PC-9 (cell line): ENCODE measurements at regions not wholly inside any gene's neighbourhood (a gene's known extent, or its start where the extent isn't known, plus 50 kb on each side); places are given as distances from the start of the nearest gene placed in this dataset.

Experiments
- BruUV-seq: library from RNA; stranded (reverse); fragments of 400-500 nt; replicated peaks from 2 replicates; lab custom pipeline; 2021; lab: Mats Ljungman, UMichigan
- CTCF ChIA-PET: fragments of 300-600 bp; sonication (Branson Sonifier 250); formaldehyde crosslinking; loops from one replicate; lab custom pipeline; 2022; ENCODE audit warnings: antibody characterized with exemption; lab: Charles Lee
- POLR2A ChIA-PET: fragments of 300-600 bp; sonication (Branson Sonifier 250); formaldehyde crosslinking; loops from one replicate; lab custom pipeline; 2022; ENCODE audit warnings: antibody characterized with exemption; ENCODE audit not compliant: unreplicated experiment; lab: Charles Lee
- DNase-seq, 2 experiments: peaks; one replicate each; pipeline versions ENCODE4 v3.0.0 to v3.0.0-alpha.2; 2015 to 2022; ENCODE audit warnings: mixed read lengths in 1 of 2
- H2AFZ ChIP-seq: fragments of 200-600 bp; sonication (generic); 2 replicates; pipeline ENCODE4 v1.8.1; 2017; ENCODE audit warnings: antibody characterized with exemption
- H3F3A ChIP-seq: fragments of 200-600 bp; sonication (generic); 2 replicates; pipeline ENCODE4 v1.8.1; 2017; ENCODE audit warnings: antibody characterized with exemption, mild to moderate bottlenecking, low read depth; ENCODE audit not compliant: insufficient read depth
- H3K27ac ChIP-seq: fragments of 200-600 bp; sonication (generic); 2 replicates; pipeline ENCODE4 v1.6.1; 2016; ENCODE audit warnings: mixed run types
- H3K27me3 ChIP-seq: fragments of 200-600 bp; sonication (generic); 2 replicates; pipeline ENCODE4 v1.6.1; 2016; ENCODE audit warnings: low read depth, mixed run types; ENCODE audit not compliant: insufficient read depth
- H3K36me3 ChIP-seq: fragments of 200-600 bp; sonication (generic); 2 replicates; pipeline ENCODE4 v1.6.1; 2016; ENCODE audit warnings: low read depth, mixed run types
- H3K4me1 ChIP-seq: fragments of 200-600 bp; sonication (generic); replicated peaks from 2 replicates; pipeline ENCODE4 v1.6.1; 2016; ENCODE audit warnings: mixed run types; ENCODE audit not compliant: insufficient read depth
- H3K4me2 ChIP-seq: fragments of 200-600 bp; sonication (generic); 2 replicates; pipeline ENCODE4 v1.6.1; 2017; ENCODE audit warnings: mixed run types
- H3K4me3 ChIP-seq: fragments of 200-600 bp; sonication (generic); 2 replicates; pipeline ENCODE4 v1.6.1; 2016; ENCODE audit warnings: mixed run types
- H3K79me2 ChIP-seq: fragments of 200-600 bp; sonication (generic); 2 replicates; pipeline ENCODE4 v1.6.1; 2017; ENCODE audit warnings: low read depth, mixed run types
- H3K9me2 ChIP-seq: fragments of 200-600 bp; sonication (generic); 2 replicates; pipeline ENCODE4 v1.8.1; 2017; ENCODE audit warnings: mild to moderate bottlenecking; ENCODE audit not compliant: insufficient read depth
- H3K9me3 ChIP-seq: fragments of 200-600 bp; sonication (generic); 2 replicates; pipeline ENCODE4 v1.8.1; 2016; ENCODE audit warnings: low read depth; ENCODE audit not compliant: insufficient read depth
- H4K20me1 ChIP-seq: fragments of 200-600 bp; sonication (generic); 2 replicates; pipeline ENCODE4 v1.8.1; 2017; ENCODE audit not compliant: insufficient read depth
- CTCF ChIP-seq: fragments of 200-600 bp; sonication (generic); conservative IDR thresholded peaks from 2 replicates; pipeline ENCODE4 v1.6.1; 2017; ENCODE audit warnings: mixed run types, antibody characterized with exemption, mild to moderate bottlenecking, moderate library complexity
- EZH2 ChIP-seq: fragments of 200-600 bp; sonication (generic); IDR thresholded peaks from 2 replicates; pipeline ENCODE4 v1.8.0; 2017; ENCODE audit warnings: antibody characterized with exemption, low read depth
- intact Hi-C: fragments of 100-400 bp; cut with micrococcal nuclease; formaldehyde crosslinking; loops from one replicate; pipeline ENCODE4 v1.10.0; 2022; ENCODE audit not compliant: unreplicated experiment

- no peaks in the 10 kb centered on the region for H3K36me3 ChIP-seq
- H3K79me2 ChIP-seq, result no peaks in the 10 kb centered on the region
- peaks cover 35% of the 10 kb centered on the region for H3K27me3 ChIP-seq
- BruUV-seq, result no TSS peak
- H3F3A ChIP-seq, result no peaks in the 10 kb centered on the region
- no peak overlapping the region for H3K4me2 ChIP-seq
- intact Hi-C loops, result no loop called here
- H3K9me2 ChIP-seq, result no peaks in the 10 kb centered on the region
- no peaks in the 10 kb centered on the region for H3K9me3 ChIP-seq
- no peak overlapping the region for H2AFZ ChIP-seq
- H4K20me1 ChIP-seq, result no peaks in the 10 kb centered on the region
- H3K27ac ChIP-seq, result no peak overlapping the region
- DNase-seq, result no peak
- ChIA-PET POLR2A (no interaction called here), CTCF (no interaction called here)
- H3K4me3 ChIP-seq, result no peak overlapping the region
- H3K4me1 ChIP-seq, result no peaks in the 10 kb centered on the region
- TF ChIP-seq EZH2, result no peak
- TF ChIP-seq CTCF, result no peak
Measured at GRCh38 chr2:49813208-49813607, 658.9 kb upstream of the FSHR start.

GRCh38 chr2:49812730-49813129 lies 658.4 kb upstream of the FSHR start:
- no peaks in the 10 kb centered on the region for H4K20me1 ChIP-seq
- no peaks in the 10 kb centered on the region for H3K36me3 ChIP-seq
- DNase-seq, result no peak
- no peaks in the 10 kb centered on the region for H3K79me2 ChIP-seq
- H3K9me3 ChIP-seq, result no peaks in the 10 kb centered on the region
- no peak overlapping the region for H3K4me3 ChIP-seq
- no peak for TF ChIP-seq CTCF
- no peak for TF ChIP-seq EZH2
- H3K27me3 ChIP-seq, result peaks cover 30% of the 10 kb centered on the region
- H3K27ac ChIP-seq, result no peak overlapping the region
- no peaks in the 10 kb centered on the region for H3K9me2 ChIP-seq
- CTCF ChIA-PET, result no interaction called here
- H2AFZ ChIP-seq, result no peak overlapping the region
- intact Hi-C loops, result no loop called here
- POLR2A ChIA-PET, result no interaction called here
- no peaks in the 10 kb centered on the region for H3K4me1 ChIP-seq
- H3F3A ChIP-seq, result no peaks in the 10 kb centered on the region
- H3K4me2 ChIP-seq, result no peak overlapping the region
- no TSS peak for BruUV-seq

- Histone ChIP-seq H3K4me1 (no peaks in the 10 kb centered on the region), H3F3A (no peaks in the 10 kb centered on the region), H3K79me2 (no peaks in the 10 kb centered on the region), H3K36me3 (no peaks in the 10 kb centered on the region), H4K20me1 (no peaks in the 10 kb centered on the region), H3K9me2 (no peaks in the 10 kb centered on the region), H3K27ac (no peak overlapping the region), H3K4me3 (no peak overlapping the region), H2AFZ (no peak overlapping the region), H3K9me3 (no peaks in the 10 kb centered on the region), H3K27me3 (peaks cover 22% of the 10 kb centered on the region; the same call in 1 of the 2 replicates), H3K4me2 (no peak overlapping the region)
- no TSS peak for BruUV-seq
- DNase-seq, result no peak
- intact Hi-C loops, result no loop called here
- POLR2A ChIA-PET, result no interaction called here
- TF ChIP-seq EZH2 (no peak), CTCF (no peak)
- CTCF ChIA-PET, result no interaction called here
Measured at GRCh38 chr2:49811502-49811901, 657.2 kb upstream of the FSHR start.
